HG03565 (cell line): ENCODE measurements at regions not wholly inside any gene's neighbourhood (a gene's known extent, or its start where the extent isn't known, plus 50 kb on each side); places are given as distances from the start of the nearest gene placed in this dataset.

ENCODE experiments used
- ATAC-seq: cut with Tn5 transposase; IDR thresholded peaks from one replicate; pipeline ENCODE4 v1.9.1; 2021; ENCODE audit warnings: mild to moderate bottlenecking, moderate library complexity; ENCODE audit not compliant: unreplicated experiment

GRCh38 chr6:93801101-93801847 is 381.9 kb upstream of the EPHA7 start:
- no peak for ATAC-seq

- no peak for ATAC-seq
Observed at GRCh38 chr6:93799226-93799625, 379.9 kb upstream of the EPHA7 start.

- no peak for ATAC-seq
Observed at GRCh38 chr6:93794166-93794565, 374.8 kb upstream of the EPHA7 start.

- no peak for ATAC-seq
Observed at GRCh38 chr6:93792746-93793145, 373.4 kb upstream of the EPHA7 start.

- no peak for ATAC-seq
Observed at GRCh38 chr6:93790981-93791380, 371.6 kb upstream of the EPHA7 start.

- no peak for ATAC-seq
Observed at GRCh38 chr6:93789532-93789931, 370.2 kb upstream of the EPHA7 start.

- no peak for ATAC-seq
Observed at GRCh38 chr6:93787841-93788240, 368.5 kb upstream of the EPHA7 start.

- ATAC-seq = no peak
Observed at GRCh38 chr6:93786474-93787330, 367.3 kb upstream of the EPHA7 start.

- ATAC-seq = no peak
Observed at GRCh38 chr6:93785694-93786030, 366.3 kb upstream of the EPHA7 start.

- ATAC-seq = no peak
Observed at GRCh38 chr6:93784794-93785693, 365.7 kb upstream of the EPHA7 start.

- no peak for ATAC-seq
Observed at GRCh38 chr6:93779086-93779841, 359.9 kb upstream of the EPHA7 start.

- ATAC-seq = no peak
Observed at GRCh38 chr6:93759190-93759589, 339.8 kb upstream of the EPHA7 start.

- no peak for ATAC-seq
Observed at GRCh38 chr6:93751969-93752368, 332.6 kb upstream of the EPHA7 start.

- ATAC-seq = no peak
Observed at GRCh38 chr6:93749930-93750329, 330.6 kb upstream of the EPHA7 start.

- ATAC-seq = no peak
Observed at GRCh38 chr6:93749191-93749590, 329.8 kb upstream of the EPHA7 start.

GRCh38 chr6:93746892-93747291 is 327.5 kb upstream of the EPHA7 start:
- no peak for ATAC-seq

- ATAC-seq = no peak
Observed at GRCh38 chr6:93745306-93745705, 325.9 kb upstream of the EPHA7 start.

GRCh38 chr6:93735099-93735498 is 315.7 kb upstream of the EPHA7 start:
- no peak for ATAC-seq

- no peak for ATAC-seq
Observed at GRCh38 chr6:93731306-93731705, 311.9 kb upstream of the EPHA7 start.

- ATAC-seq = no peak
Observed at GRCh38 chr6:93728150-93728549, 308.8 kb upstream of the EPHA7 start.

GRCh38 chr6:93727447-93727846 is 308.1 kb upstream of the EPHA7 start:
- no peak for ATAC-seq
